Skeletal muscle tissue (tissue), 3 donors: ENCODE measurements at regions not wholly inside any gene's neighbourhood (a gene's known extent, or its start where the extent isn't known, plus 50 kb on each side); places are given as distances from the start of the nearest gene placed in this dataset.

Experiments used
- H3K27ac ChIP-seq: one replicate; pipeline ENCODE4 v1.7.0; 2013; ENCODE audit warnings: mild to moderate bottlenecking, low read depth, low read length, inconsistent platforms
- H3K27me3 ChIP-seq, 3 donors: one replicate each; pipeline ENCODE4 v1.7.0; 2013; ENCODE audit warnings: low read length in 3 of 3; ENCODE audit not compliant: control insufficient read depth in 3 of 3, insufficient read depth in 3 of 3
- H3K36me3 ChIP-seq, 3 donors: one replicate each; pipeline ENCODE4 v1.7.0; 2013; ENCODE audit warnings: low read length in 3 of 3; ENCODE audit not compliant: control insufficient read depth in 3 of 3, insufficient read depth in 3 of 3
- H3K4me1 ChIP-seq, 3 donors: one replicate each; pipeline ENCODE4 v1.7.0; 2013; ENCODE audit warnings: low read length in 3 of 3, mild to moderate bottlenecking in 3 of 3; ENCODE audit not compliant: control insufficient read depth in 3 of 3, insufficient read depth in 3 of 3
- H3K4me3 ChIP-seq, 3 donors: one replicate each; pipeline ENCODE4 v1.7.0; 2013; ENCODE audit warnings: low read length in 3 of 3
- H3K9ac ChIP-seq, 3 donors: one replicate each; pipeline ENCODE4 v1.7.0; 2013; ENCODE audit warnings: low read length in 3 of 3, mild to moderate bottlenecking in 3 of 3, moderate library complexity in 2 of 3, low read depth in 1 of 3
- H3K9me3 ChIP-seq, 3 donors: one replicate each; pipeline ENCODE4 v1.7.0; 2013; ENCODE audit warnings: low read length in 3 of 3; ENCODE audit not compliant: control insufficient read depth in 3 of 3
- donor health status: Osteomylitis.

DNA sequence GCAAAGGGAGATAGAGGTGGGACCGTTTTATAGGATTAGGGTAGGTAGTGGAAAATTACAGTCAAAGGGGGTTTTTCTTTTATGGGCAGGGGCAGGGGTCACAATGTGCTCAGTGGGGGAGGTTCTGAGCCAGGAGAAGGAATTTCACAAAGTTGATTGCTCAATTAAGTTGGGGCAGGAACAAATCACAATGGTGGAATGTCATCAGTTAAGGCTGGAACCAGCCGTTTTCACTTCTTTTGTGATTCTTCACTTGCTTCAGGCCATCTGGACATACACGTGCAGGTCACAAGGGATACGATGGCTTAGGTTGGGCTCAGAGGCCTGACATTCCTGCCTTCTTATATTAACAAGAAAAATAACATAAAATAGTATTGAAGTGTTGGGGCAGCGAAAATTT lies 453.8 kb downstream of the VGLL3 start:
- Histone ChIP-seq H3K36me3 (no peaks in the 10 kb centered on the region), H3K27ac (no peak overlapping the region), H3K9ac (no peak overlapping the region), H3K9me3 (peaks cover 0 to 3% (median 0%) of the 10 kb centered on the region in 3 donors), H3K4me3 (no peak overlapping the region), H3K27me3 (no peaks in the 10 kb centered on the region), H3K4me1 (no peaks in the 10 kb centered on the region)

DNA sequence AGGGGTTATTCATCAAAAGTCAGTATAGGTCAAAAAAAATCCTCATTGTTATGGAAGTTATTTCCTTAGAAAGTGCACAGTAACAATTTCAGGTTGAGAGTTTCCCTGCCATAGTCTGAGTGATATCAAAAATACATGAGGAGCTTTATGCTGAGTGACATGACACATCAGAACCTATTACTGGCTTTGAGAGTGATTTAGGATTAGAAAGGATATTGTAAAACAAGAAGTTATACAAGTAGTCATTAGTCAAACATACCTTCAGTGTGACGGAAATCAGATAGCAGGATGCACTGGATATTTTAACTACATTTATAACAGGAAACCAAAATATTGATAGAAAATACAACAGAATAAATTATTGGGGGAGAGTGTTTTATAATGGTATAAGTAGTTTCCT lies 471.1 kb downstream of the VGLL3 start:
- Histone ChIP-seq H3K27me3 (no peaks in the 10 kb centered on the region), H3K4me1 (no peaks in the 10 kb centered on the region), H3K36me3 (no peaks in the 10 kb centered on the region), H3K9ac (no peak overlapping the region), H3K4me3 (no peak overlapping the region), H3K9me3 (no peaks in the 10 kb centered on the region), H3K27ac (no peak overlapping the region)

DNA sequence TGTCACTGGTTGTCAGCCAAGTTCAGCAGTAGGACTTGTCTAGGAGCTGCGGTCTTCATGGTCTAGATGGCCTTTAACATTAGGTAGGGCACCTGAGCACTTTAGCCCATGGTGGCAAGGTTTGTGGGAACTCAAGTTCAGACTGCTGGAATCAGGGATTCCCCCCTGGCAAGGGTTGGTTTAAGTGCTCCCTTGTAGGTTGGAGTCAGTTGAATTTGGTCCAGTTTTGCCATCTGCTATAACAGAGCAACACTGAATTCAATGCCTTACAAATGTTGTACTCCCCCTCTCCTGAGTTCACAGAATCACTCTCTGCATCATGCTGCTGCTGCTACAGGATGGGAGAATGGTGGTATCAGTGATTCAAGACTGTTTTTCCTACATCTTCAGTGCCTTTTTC lies 509.3 kb downstream of the VGLL3 start:
- Histone ChIP-seq H3K27me3 (no peaks in the 10 kb centered on the region), H3K4me1 (no peaks in the 10 kb centered on the region), H3K4me3 (no peak overlapping the region), H3K27ac (no peak overlapping the region), H3K36me3 (no peaks in the 10 kb centered on the region), H3K9me3 (no peaks in the 10 kb centered on the region), H3K9ac (no peak overlapping the region)

DNA sequence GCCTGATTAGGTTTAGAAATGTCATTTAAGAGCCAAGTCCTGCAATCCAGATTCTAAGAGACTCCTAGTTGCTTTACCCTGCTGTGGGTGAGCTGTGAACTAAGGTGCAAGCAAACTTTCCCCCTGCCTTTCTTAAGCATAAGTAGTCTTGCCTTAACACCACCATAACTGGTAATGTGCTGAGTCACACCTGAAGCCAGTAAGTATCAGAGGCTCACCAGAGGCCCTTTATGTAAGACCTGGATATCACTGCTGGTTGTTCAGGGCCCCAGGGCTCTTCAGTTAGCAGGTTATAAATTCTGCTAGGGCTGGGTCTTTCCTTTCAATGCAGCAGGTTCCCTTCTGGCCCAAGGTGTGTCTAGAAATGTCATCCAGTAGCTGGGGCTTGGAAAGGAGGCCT lies 509.9 kb downstream of the VGLL3 start:
- Histone ChIP-seq H3K9me3 (no peaks in the 10 kb centered on the region), H3K27ac (no peak overlapping the region), H3K4me3 (no peak overlapping the region), H3K27me3 (no peaks in the 10 kb centered on the region), H3K4me1 (no peaks in the 10 kb centered on the region), H3K36me3 (no peaks in the 10 kb centered on the region), H3K9ac (no peak overlapping the region)

DNA sequence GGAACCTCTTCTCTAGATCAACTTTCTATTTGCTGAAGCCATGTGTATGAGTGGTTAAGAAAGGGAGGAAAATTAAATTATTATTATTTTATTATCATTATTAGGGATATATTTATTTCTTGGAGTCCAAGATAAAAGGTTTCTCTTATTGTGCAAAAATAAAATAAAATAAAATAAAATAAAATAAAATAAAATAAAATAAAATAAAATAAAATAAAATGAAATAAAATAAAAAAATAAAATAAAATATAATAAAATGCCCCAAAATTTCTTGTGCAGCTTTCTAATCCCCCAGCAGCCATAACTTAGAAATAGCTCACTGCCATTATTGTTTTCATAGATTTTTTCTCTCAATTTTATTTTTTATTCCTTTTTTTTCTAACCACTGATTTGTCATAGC lies 526.8 kb downstream of the VGLL3 start:
- Histone ChIP-seq H3K9ac (no peak overlapping the region), H3K27ac (no peak overlapping the region), H3K27me3 (no peaks in the 10 kb centered on the region), H3K9me3 (no peaks in the 10 kb centered on the region), H3K4me1 (no peaks in the 10 kb centered on the region), H3K4me3 (no peak overlapping the region), H3K36me3 (no peaks in the 10 kb centered on the region)

DNA sequence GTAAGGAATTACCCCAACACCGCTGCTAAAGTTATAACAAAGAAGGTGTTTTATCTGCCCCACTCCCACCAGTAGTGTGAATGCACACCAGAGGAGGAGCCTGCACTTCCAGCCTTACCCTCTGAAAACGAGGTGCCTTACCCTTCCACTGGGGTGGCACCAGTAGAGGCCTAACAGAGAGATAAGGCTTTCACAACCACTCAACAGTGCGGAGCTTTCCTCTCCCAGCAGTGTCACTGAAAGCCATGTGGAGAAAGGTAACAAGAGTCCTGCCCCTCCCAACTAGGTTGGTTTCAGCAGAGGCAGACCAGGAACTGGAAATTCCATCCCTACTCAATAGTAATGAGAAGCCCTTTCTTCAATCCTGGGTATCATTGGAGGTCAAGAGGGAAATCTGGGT lies 539.2 kb downstream of the VGLL3 start:
- H3K36me3 ChIP-seq: no peaks in the 10 kb centered on the region
- H3K9me3 ChIP-seq: no peaks in the 10 kb centered on the region

DNA sequence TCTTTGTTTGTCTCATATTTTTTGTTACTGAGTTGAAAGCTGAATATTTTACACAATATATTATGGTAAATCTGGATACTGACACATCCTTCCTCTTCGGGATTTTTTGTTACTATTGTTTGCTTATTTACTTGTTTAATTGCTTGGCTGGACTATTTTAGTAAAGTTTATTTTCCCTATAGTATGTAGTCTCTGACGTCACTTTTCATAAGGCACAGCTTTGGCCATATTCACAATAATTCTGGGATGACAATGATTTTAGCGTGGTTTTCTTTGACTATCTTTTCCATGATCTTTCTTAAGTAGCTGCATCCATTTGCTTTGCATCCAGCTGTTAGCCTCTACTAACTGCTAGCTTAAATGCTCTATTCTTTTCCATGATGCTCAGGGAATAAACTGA lies 552.4 kb downstream of the VGLL3 start:
- H3K27me3 ChIP-seq: no peaks in the 10 kb centered on the region
- no peak overlapping the region for H3K9ac ChIP-seq

More for the DNA sequence above, 539.2 kb downstream of the VGLL3 start:
- Histone ChIP-seq H3K27me3 (no peaks in the 10 kb centered on the region), H3K4me1 (no peaks in the 10 kb centered on the region), H3K4me3 (no peak overlapping the region), H3K9ac (no peak overlapping the region), H3K27ac (no peak overlapping the region)

DNA sequence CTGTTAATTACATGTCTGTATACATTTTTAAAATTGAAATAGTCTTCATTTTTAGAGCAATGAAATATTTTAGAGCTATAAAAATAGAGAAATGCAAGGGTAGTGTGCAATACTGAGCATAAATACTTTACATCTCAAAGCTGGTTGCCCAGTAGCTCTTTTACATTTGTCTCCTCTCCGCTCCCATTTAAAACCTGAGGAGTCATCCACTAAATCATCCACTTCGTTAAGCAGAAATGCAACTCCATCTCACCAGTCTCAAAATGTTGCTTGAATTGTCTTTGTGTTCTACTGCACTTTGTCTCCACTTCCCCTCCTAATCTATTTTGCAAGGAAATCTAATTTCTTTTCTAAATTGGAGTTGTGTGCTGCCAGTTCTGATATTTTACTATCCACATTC lies 563.6 kb downstream of the VGLL3 start:
- Histone ChIP-seq H3K9ac (no peak overlapping the region), H3K27ac (no peak overlapping the region), H3K36me3 (no peaks in the 10 kb centered on the region), H3K4me3 (no peak overlapping the region), H3K4me1 (no peaks in the 10 kb centered on the region), H3K9me3 (no peaks in the 10 kb centered on the region), H3K27me3 (no peaks in the 10 kb centered on the region)

More for the DNA sequence above, 552.4 kb downstream of the VGLL3 start:
- Histone ChIP-seq H3K4me3 (no peak overlapping the region), H3K4me1 (no peaks in the 10 kb centered on the region), H3K9me3 (no peaks in the 10 kb centered on the region), H3K36me3 (no peaks in the 10 kb centered on the region), H3K27ac (no peak overlapping the region)

DNA sequence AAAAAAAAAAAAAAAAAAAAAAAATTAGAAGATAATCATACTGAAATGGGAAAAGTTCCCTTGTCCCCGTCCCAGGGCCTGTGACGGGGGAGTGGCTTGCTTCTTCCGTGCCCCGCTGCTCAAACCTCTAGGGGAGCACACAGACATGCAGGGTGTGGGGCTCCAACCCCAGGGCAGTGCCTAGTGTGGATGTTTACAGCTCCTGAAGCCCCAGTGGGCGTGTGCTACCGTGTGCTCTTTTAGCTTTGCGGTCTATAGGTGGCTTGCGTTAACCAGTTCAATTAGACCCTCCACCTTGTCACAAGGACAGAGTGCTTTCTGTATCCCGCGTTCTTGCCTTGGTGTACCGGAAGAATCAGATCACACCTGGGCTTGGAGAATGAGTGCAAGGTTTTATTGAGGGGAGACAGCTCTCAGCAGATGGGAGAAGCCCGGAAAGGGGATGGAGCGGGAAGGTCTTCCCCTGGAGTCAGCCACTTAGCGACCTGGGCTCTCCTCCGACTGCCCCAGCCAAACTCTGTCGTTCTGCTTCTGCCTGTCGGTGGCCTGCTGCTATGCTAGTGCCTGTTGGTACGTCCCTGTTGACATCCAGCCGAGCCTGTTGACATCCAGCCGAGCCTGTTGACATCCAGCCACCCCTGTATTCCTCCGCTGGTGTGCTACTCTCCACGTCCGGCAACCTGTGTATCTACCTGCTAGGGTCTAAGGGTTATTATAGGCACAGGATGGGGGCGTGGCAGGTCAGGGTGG lies 569.8 kb downstream of the VGLL3 start:
- H3K9me3 ChIP-seq: peaks cover 0 to 2% (median 0%) of the 10 kb centered on the region in 3 donors

DNA sequence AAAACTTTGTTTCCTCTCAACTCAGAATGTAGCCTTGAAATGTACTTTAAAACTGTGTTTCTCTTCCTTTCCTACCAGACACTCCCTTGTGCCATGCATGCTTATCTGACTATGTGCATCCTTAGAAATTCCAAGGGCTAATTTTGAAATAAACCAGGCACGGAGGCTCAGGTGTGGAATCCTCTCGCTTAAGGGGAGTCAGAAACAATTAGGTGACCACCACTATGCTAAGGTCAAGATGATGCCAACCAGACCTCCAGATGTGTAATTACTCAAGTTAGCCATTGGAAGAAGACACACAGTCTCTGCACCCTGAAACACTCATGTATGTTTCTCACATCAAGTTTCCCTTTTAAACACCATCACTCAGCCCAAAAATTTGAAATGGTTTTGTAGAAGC lies 572.1 kb downstream of the VGLL3 start:
- no peaks in the 10 kb centered on the region for H3K27me3 ChIP-seq
- no peak overlapping the region for H3K27ac ChIP-seq
- no peak overlapping the region for H3K9ac ChIP-seq
- no peaks in the 10 kb centered on the region for H3K36me3 ChIP-seq
- no peaks in the 10 kb centered on the region for H3K4me1 ChIP-seq
- peaks cover 0 to 2% (median 0%) of the 10 kb centered on the region in 3 donors for H3K9me3 ChIP-seq
- H3K4me3 ChIP-seq: no peak overlapping the region

More for the DNA sequence above, 569.8 kb downstream of the VGLL3 start:
- Histone ChIP-seq H3K9ac (no peak overlapping the region), H3K36me3 (no peaks in the 10 kb centered on the region), H3K4me3 (no peak overlapping the region), H3K27me3 (no peaks in the 10 kb centered on the region), H3K4me1 (no peaks in the 10 kb centered on the region), H3K27ac (no peak overlapping the region)
